Calu3 (cell line): ENCODE measurements at regions not wholly inside any gene's neighbourhood (a gene's known extent, or its start where the extent isn't known, plus 50 kb on each side); places are given as distances from the start of the nearest gene placed in this dataset.

Source experiments
- BruUV-seq: library from RNA; stranded (reverse); fragments of 400-500 nt; replicated peaks from 2 replicates; lab custom pipeline; 2021; lab: Mats Ljungman, UMichigan
- CTCF ChIA-PET: fragments of 300-600 bp; sonication (Branson Sonifier 250); formaldehyde crosslinking; loops from one replicate; lab custom pipeline; 2022; ENCODE audit warnings: antibody characterized with exemption; lab: Charles Lee
- DNase-seq: peaks from one replicate; pipeline ENCODE4 v3.0.0; 2022
- H3K27ac Mint-ChIP-seq: one replicate; pipeline ENCODE4 v1.8.0; 2022; ENCODE audit warnings: mixed read lengths; ENCODE audit not compliant: unreplicated experiment
- H3K27me3 Mint-ChIP-seq: one replicate; pipeline ENCODE4 v1.8.0; 2022; ENCODE audit warnings: mixed read lengths; ENCODE audit not compliant: unreplicated experiment
- H3K36me3 Mint-ChIP-seq: one replicate; pipeline ENCODE4 v1.8.0; 2022; ENCODE audit warnings: mild to moderate bottlenecking, moderate library complexity, mixed read lengths; ENCODE audit not compliant: insufficient read depth, unreplicated experiment
- H3K4me1 Mint-ChIP-seq: one replicate; pipeline ENCODE4 v1.8.0; 2022; ENCODE audit warnings: mild to moderate bottlenecking, low read depth, mixed read lengths; ENCODE audit not compliant: unreplicated experiment
- H3K4me3 Mint-ChIP-seq: one replicate; pipeline ENCODE4 v1.8.0; 2022; ENCODE audit warnings: mild to moderate bottlenecking, low read depth, moderate library complexity, mixed read lengths; ENCODE audit not compliant: unreplicated experiment
- H3K9me3 Mint-ChIP-seq: one replicate; pipeline ENCODE4 v1.8.0; 2022; ENCODE audit warnings: low read depth, mixed read lengths; ENCODE audit not compliant: unreplicated experiment
- intact Hi-C: fragments of 100-400 bp; cut with micrococcal nuclease; formaldehyde crosslinking; loops from one replicate; pipeline ENCODE4 v1.10.0; 2022; ENCODE audit not compliant: unreplicated experiment
- TF ChIP-seq, protein P1 (sequence below): fragments of 200-600 bp; IDR thresholded peaks from one replicate; pipeline ENCODE4 v1.8.0; 2022; ENCODE audit warnings: antibody characterized with exemption; ENCODE audit not compliant: unreplicated experiment

DNA sequence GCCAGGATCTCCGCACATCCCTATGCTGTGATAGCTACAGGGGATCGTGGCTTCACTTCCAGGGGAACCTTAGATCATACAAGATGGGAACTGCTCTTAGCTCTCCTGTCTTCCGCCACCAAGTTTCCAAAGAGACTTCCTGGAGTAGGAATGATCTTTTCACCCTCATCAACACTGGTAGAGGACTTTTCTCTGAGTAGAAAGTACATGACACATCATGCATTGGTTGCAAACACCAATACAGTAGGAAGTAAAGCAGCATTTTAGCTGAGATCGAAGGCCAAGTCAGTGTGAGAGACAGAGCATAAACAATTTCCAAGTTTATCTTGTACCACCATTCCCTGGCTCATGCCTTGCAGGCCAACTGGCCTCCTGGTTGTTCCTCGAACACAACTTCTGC, 113.1 kb upstream of the NEDD9 start:
- TF ChIP-seq, protein P1, sequence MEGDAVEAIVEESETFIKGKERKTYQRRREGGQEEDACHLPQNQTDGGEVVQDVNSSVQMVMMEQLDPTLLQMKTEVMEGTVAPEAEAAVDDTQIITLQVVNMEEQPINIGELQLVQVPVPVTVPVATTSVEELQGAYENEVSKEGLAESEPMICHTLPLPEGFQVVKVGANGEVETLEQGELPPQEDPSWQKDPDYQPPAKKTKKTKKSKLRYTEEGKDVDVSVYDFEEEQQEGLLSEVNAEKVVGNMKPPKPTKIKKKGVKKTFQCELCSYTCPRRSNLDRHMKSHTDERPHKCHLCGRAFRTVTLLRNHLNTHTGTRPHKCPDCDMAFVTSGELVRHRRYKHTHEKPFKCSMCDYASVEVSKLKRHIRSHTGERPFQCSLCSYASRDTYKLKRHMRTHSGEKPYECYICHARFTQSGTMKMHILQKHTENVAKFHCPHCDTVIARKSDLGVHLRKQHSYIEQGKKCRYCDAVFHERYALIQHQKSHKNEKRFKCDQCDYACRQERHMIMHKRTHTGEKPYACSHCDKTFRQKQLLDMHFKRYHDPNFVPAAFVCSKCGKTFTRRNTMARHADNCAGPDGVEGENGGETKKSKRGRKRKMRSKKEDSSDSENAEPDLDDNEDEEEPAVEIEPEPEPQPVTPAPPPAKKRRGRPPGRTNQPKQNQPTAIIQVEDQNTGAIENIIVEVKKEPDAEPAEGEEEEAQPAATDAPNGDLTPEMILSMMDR = no peak
- CTCF ChIA-PET = no interaction called here
- H3K9me3 Mint-ChIP-seq = no peaks in the 10 kb centered on the region

DNA sequence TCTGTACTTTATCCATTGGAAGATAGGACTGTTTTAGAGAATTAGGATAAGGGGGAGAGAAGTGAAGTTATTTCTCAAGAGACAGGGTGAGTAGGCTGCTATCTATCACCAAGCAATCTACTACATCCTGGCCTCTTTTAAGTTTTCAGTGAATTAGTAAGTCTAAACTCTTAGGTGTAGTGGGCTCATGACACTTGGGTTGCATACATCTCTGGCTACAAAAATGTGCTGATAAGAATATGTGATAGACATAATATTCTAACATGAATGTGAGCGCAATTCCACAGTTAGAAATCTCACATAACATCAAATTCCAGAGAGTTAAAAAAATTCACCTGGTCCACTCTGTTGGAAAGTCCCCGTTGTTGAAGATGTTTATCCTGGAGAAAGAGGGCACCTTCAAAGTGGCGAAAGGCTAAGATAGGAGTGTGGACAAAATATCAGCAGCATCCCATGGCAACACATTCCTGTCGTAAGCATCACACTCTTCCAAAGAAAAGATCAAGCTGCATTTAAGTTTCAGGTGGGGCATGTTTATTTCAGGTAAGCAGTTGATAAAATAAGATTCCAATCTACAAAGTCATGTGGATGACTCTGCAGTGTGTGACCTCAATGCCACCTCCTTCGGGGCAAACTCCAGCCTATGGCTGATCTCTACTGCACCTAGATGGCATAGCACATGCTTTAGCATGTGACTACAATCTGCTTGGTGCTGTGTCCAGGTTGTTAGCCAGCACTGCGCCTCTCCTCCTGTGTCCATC, 111.7 kb upstream of the NEDD9 start:
- Mint-ChIP-seq H3K27ac (peak overlapping the region; percentile 87), H3K36me3 (no peaks in the 10 kb centered on the region), H3K27me3 (no peaks in the 10 kb centered on the region), H3K4me1 (peaks cover 37% of the 10 kb centered on the region), H3K4me3 (no peak overlapping the region), H3K9me3 (peaks cover 4% of the 10 kb centered on the region)
- CTCF ChIA-PET = interaction anchor here (0.7 kb wide), 1 partner anchor 21 kb away, joined by 3 read pairs; no protein-coding TSS in a partner anchor
- intact Hi-C loops = loop anchor here (1.0 to 5.0 kb wide), 3 partner anchors 88 to 153 kb away; partner anchors contain the start of gene NEDD9
- TF ChIP-seq, protein P1 = no peak
- peak; percentile 64 for DNase-seq
- TSS peak; percentile 85 for BruUV-seq

More for the DNA sequence above, 113.1 kb upstream of the NEDD9 start:
- Mint-ChIP-seq H3K4me1 (peaks cover 37% of the 10 kb centered on the region), H3K4me3 (no peak overlapping the region), H3K27me3 (no peaks in the 10 kb centered on the region), H3K27ac (peak overlapping the region; percentile 87), H3K36me3 (no peaks in the 10 kb centered on the region)
- DNase-seq = no peak
- no TSS peak for BruUV-seq
- intact Hi-C loops = loop anchor here (2.0 kb wide), 1 partner anchor 113 kb away; the partner anchor contains the start of gene NEDD9

DNA sequence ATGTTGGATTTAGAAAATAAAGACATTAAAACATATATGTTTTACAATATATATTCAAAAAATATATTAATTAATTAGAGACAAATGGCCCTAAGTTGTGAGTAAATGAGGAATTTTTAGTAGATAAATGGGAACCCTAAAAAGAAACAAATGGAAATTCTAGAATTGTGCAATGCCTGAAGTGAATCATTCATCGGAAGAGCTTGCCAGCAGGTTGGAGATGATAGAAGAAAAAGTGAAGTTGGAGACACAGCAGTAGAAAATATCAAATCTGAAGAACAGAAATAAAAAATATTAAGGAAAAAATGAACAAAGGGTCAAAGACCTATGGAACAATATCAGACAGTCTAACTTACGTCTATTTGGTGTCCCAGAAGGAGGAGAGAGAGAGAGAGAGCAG, 109.4 kb upstream of the NEDD9 start:
- Mint-ChIP-seq H3K27ac (peak overlapping the region; percentile 37), H3K27me3 (no peaks in the 10 kb centered on the region), H3K4me3 (no peak overlapping the region), H3K4me1 (peaks cover 37% of the 10 kb centered on the region), H3K9me3 (peaks cover 4% of the 10 kb centered on the region), H3K36me3 (no peaks in the 10 kb centered on the region)
- intact Hi-C loops = loop anchor here (5.0 kb wide), 1 partner anchor 155 kb away; no protein-coding TSS in a partner anchor
- DNase-seq = no peak
- CTCF ChIA-PET = interaction anchor here (1.3 kb wide), 1 partner anchor 11 kb away, joined by 6 read pairs; no protein-coding TSS in a partner anchor
- TF ChIP-seq, protein P1 = no peak
- no TSS peak for BruUV-seq

DNA sequence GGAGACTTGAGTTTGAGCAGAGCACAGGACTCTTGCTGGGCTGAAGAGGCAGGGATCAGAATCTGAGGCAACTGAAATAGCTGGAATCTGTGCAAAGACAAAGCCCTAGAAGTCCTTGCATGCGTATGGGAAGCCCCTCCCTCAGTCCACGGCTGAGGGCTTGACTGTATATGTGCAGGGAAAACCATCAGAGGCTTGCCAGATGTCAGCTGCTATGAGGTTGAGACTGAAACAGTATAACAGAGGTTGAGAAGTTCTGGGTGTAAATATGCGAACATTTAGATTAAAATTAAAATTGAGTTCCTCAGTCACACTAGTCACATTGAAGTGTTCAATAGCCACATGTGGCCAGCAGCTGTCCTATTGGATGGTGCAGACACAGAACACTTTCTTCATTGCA, 108.8 kb upstream of the NEDD9 start:
- intact Hi-C loops = loop anchor here (5.0 kb wide), 1 partner anchor 156 kb away; no protein-coding TSS in a partner anchor
- BruUV-seq = no TSS peak
- CTCF ChIA-PET = no interaction called here

More for the DNA sequence above, 108.8 kb upstream of the NEDD9 start:
- TF ChIP-seq, protein P1 = no peak
- Mint-ChIP-seq H3K27ac (no peak overlapping the region), H3K9me3 (peaks cover 4% of the 10 kb centered on the region), H3K4me1 (peaks cover 37% of the 10 kb centered on the region), H3K36me3 (no peaks in the 10 kb centered on the region), H3K4me3 (no peak overlapping the region), H3K27me3 (no peaks in the 10 kb centered on the region)
- no peak for DNase-seq
